ENCODE measurements at regions not wholly inside any gene's neighbourhood (a gene's known extent, or its start where the extent isn't known, plus 50 kb on each side); places are given as distances from the start of the nearest gene placed in this dataset.

- no peaks in the 10 kb centered on the region for H3K27me3 Mint-ChIP-seq (ENCODE audit: unreplicated experiment)
- H3K4me3 Mint-ChIP-seq (ENCODE audit: unreplicated experiment) = no peak overlapping the region
- no peaks in the 10 kb centered on the region for H3K9me3 Mint-ChIP-seq (ENCODE audit: unreplicated experiment)
- H3K27ac Mint-ChIP-seq (ENCODE audit: unreplicated experiment) = no peak overlapping the region
- DNase-seq = no peak
- no peaks in the 10 kb centered on the region for H3K4me1 Mint-ChIP-seq (ENCODE audit: low read depth, unreplicated experiment)
- no peak for TF ChIP-seq CTCF (IDR thresholded peaks at IDR 0.05; ENCODE audit: partially characterized antibody, unreplicated experiment)
- H3K36me3 Mint-ChIP-seq (ENCODE audit: unreplicated experiment) = peaks cover 8% of the 10 kb centered on the region
Observed at GRCh38 chr13:40116008-40116407, 460.5 kb downstream of the COG6 start.

GRCh38 chr13:40118337-40118736, 462.9 kb downstream of the COG6 start:
- Mint-ChIP-seq H3K36me3 (ENCODE audit: unreplicated experiment) (peaks cover 8% of the 10 kb centered on the region), H3K4me3 (ENCODE audit: unreplicated experiment) (no peak overlapping the region), H3K4me1 (ENCODE audit: low read depth, unreplicated experiment) (no peaks in the 10 kb centered on the region), H3K27me3 (ENCODE audit: unreplicated experiment) (no peaks in the 10 kb centered on the region), H3K27ac (ENCODE audit: unreplicated experiment) (no peak overlapping the region), H3K9me3 (ENCODE audit: unreplicated experiment) (no peaks in the 10 kb centered on the region)
- no peak for DNase-seq
- TF ChIP-seq CTCF (IDR thresholded peaks at IDR 0.05; ENCODE audit: partially characterized antibody, unreplicated experiment) = no peak

GRCh38 chr13:40119852-40120251, 464.4 kb downstream of the COG6 start:
- TF ChIP-seq CTCF (IDR thresholded peaks at IDR 0.05; ENCODE audit: partially characterized antibody, unreplicated experiment) = no peak
- no peaks in the 10 kb centered on the region for H3K4me1 Mint-ChIP-seq (ENCODE audit: low read depth, unreplicated experiment)
- no peak overlapping the region for H3K4me3 Mint-ChIP-seq (ENCODE audit: unreplicated experiment)
- no peak for DNase-seq
- no peak overlapping the region for H3K27ac Mint-ChIP-seq (ENCODE audit: unreplicated experiment)
- H3K36me3 Mint-ChIP-seq (ENCODE audit: unreplicated experiment) = peaks cover 8% of the 10 kb centered on the region
- H3K27me3 Mint-ChIP-seq (ENCODE audit: unreplicated experiment) = no peaks in the 10 kb centered on the region
- no peaks in the 10 kb centered on the region for H3K9me3 Mint-ChIP-seq (ENCODE audit: unreplicated experiment)

- Mint-ChIP-seq H3K9me3 (ENCODE audit: unreplicated experiment) (no peaks in the 10 kb centered on the region), H3K27me3 (ENCODE audit: unreplicated experiment) (no peaks in the 10 kb centered on the region), H3K27ac (ENCODE audit: unreplicated experiment) (no peak overlapping the region), H3K36me3 (ENCODE audit: unreplicated experiment) (peaks cover 8% of the 10 kb centered on the region), H3K4me3 (ENCODE audit: unreplicated experiment) (no peak overlapping the region), H3K4me1 (ENCODE audit: low read depth, unreplicated experiment) (no peaks in the 10 kb centered on the region)
- DNase-seq = no peak
- no peak for TF ChIP-seq CTCF (IDR thresholded peaks at IDR 0.05; ENCODE audit: partially characterized antibody, unreplicated experiment)
Observed at GRCh38 chr13:40120288-40120687, 464.8 kb downstream of the COG6 start.

- DNase-seq = no peak
- TF ChIP-seq CTCF (IDR thresholded peaks at IDR 0.05; ENCODE audit: partially characterized antibody, unreplicated experiment) = no peak
- Mint-ChIP-seq H3K9me3 (ENCODE audit: unreplicated experiment) (no peaks in the 10 kb centered on the region), H3K27me3 (ENCODE audit: unreplicated experiment) (no peaks in the 10 kb centered on the region), H3K4me3 (ENCODE audit: unreplicated experiment) (no peak overlapping the region), H3K36me3 (ENCODE audit: unreplicated experiment) (peaks cover 8% of the 10 kb centered on the region), H3K27ac (ENCODE audit: unreplicated experiment) (no peak overlapping the region), H3K4me1 (ENCODE audit: low read depth, unreplicated experiment) (no peaks in the 10 kb centered on the region)
Observed at GRCh38 chr13:40120781-40121180, 465.3 kb downstream of the COG6 start.

All from glutamatergic neuron (in vitro differentiated cells).